Ascending aorta (tissue), 2 donors: ENCODE measurements at regions not wholly inside any gene's neighbourhood (a gene's known extent, or its start where the extent isn't known, plus 50 kb on each side); places are given as distances from the start of the nearest gene placed in this dataset.

Source experiments
- DNase-seq, 2 donors: peaks; one replicate each; pipeline ENCODE4 v3.0.0-alpha.2; 2019; ENCODE audit warnings: low spot score in 2 of 2
- H3K27ac ChIP-seq, 2 donors: fragments of 200-600 bp; sonication (generic); one replicate each; pipeline ENCODE4 v1.5.1; 2016 to 2017; ENCODE audit warnings: mild to moderate bottlenecking in 1 of 2
- H3K27me3 ChIP-seq: fragments of 200-600 bp; sonication (generic); one replicate; pipeline ENCODE4 v1.5.1; 2017
- H3K36me3 ChIP-seq, 2 donors: fragments of 200-600 bp; sonication (generic); one replicate each; pipeline ENCODE4 v1.5.1; 2016
- H3K4me1 ChIP-seq, 2 donors: fragments of 200-600 bp; sonication (generic); one replicate each; pipeline ENCODE4 v1.5.1; 2016 to 2017; ENCODE audit warnings: mild to moderate bottlenecking in 1 of 2
- H3K4me3 ChIP-seq, 2 donors: fragments of 200-600 bp; sonication (generic); one replicate each; pipeline ENCODE4 v1.5.1; 2016 to 2017; ENCODE audit warnings: mild to moderate bottlenecking in 1 of 2
- H3K9me3 ChIP-seq, 2 donors: fragments of 200-600 bp; sonication (generic); one replicate each; pipeline ENCODE4 v1.5.1; 2016
- CTCF ChIP-seq, 3 experiments: fragments of 200-600 bp in 2 of 3; fragments of 450-650 bp in 1 of 3; sonication (generic) in 2 of 3; IDR thresholded peaks; one replicate each; pipeline ENCODE4 v1.5.1; 2016 to 2019; ENCODE audit warnings: antibody characterized with exemption in 3 of 3, mild to moderate bottlenecking in 1 of 3, moderate library complexity in 1 of 3
- intact Hi-C: fragments of 100-400 bp; cut with DNase I; formaldehyde crosslinking; loops from one replicate; pipeline ENCODE4 v1.15.1; 2023

GRCh38 chr2:241989074-241989473 lies 119.5 kb downstream of the RTP5 start:
- no peak for TF ChIP-seq CTCF (IDR thresholded peaks at IDR 0.05)
- H3K27me3 ChIP-seq: no peaks in the 10 kb centered on the region
- no peak overlapping the region for H3K27ac ChIP-seq
- no peak overlapping the region for H3K4me3 ChIP-seq
- intact Hi-C loops: no loop called here
- no peaks in the 10 kb centered on the region for H3K36me3 ChIP-seq
- no peaks in the 10 kb centered on the region for H3K4me1 ChIP-seq
- no peaks in the 10 kb centered on the region for H3K9me3 ChIP-seq
- peak in 1 of 2 donors; percentile 43 for DNase-seq

GRCh38 chr2:241990466-241990865 lies 120.9 kb downstream of the RTP5 start:
- H3K36me3 ChIP-seq: no peaks in the 10 kb centered on the region
- H3K27me3 ChIP-seq: no peaks in the 10 kb centered on the region
- TF ChIP-seq CTCF (IDR thresholded peaks at IDR 0.05): no peak
- peak in 1 of 2 donors; percentile 35 for DNase-seq
- H3K9me3 ChIP-seq: no peaks in the 10 kb centered on the region
- no peaks in the 10 kb centered on the region for H3K4me1 ChIP-seq
- intact Hi-C loops: no loop called here
- H3K4me3 ChIP-seq: no peak overlapping the region
- no peak overlapping the region for H3K27ac ChIP-seq

GRCh38 chr2:241991299-241991698 lies 121.8 kb downstream of the RTP5 start:
- peak in 1 of 2 donors; percentile 45 for DNase-seq
- no peaks in the 10 kb centered on the region for H3K4me1 ChIP-seq
- no peaks in the 10 kb centered on the region for H3K27me3 ChIP-seq
- no peaks in the 10 kb centered on the region for H3K9me3 ChIP-seq
- intact Hi-C loops: no loop called here
- TF ChIP-seq CTCF (IDR thresholded peaks at IDR 0.05): no peak
- H3K27ac ChIP-seq: no peak overlapping the region
- H3K4me3 ChIP-seq: no peak overlapping the region
- H3K36me3 ChIP-seq: no peaks in the 10 kb centered on the region

GRCh38 chr2:241992753-241993152 lies 123.2 kb downstream of the RTP5 start:
- H3K4me1 ChIP-seq: no peaks in the 10 kb centered on the region
- no peaks in the 10 kb centered on the region for H3K9me3 ChIP-seq
- no peak overlapping the region for H3K4me3 ChIP-seq
- TF ChIP-seq CTCF (IDR thresholded peaks at IDR 0.05): no peak
- no peak overlapping the region for H3K27ac ChIP-seq
- no peaks in the 10 kb centered on the region for H3K36me3 ChIP-seq
- no peaks in the 10 kb centered on the region for H3K27me3 ChIP-seq
- intact Hi-C loops: no loop called here
- peak in 1 of 2 donors; percentile 19 for DNase-seq

- no peak for TF ChIP-seq CTCF (IDR thresholded peaks at IDR 0.05)
These were observed 124.0 kb downstream of the RTP5 start for GRCh38 chr2:241993386-241994005.

GRCh38 chr2:241994086-241994485 lies 124.6 kb downstream of the RTP5 start:
- DNase-seq: peak in 1 of 2 donors; percentile 35
- Histone ChIP-seq H3K4me3 (no peak overlapping the region), H3K27ac (no peak overlapping the region), H3K27me3 (no peaks in the 10 kb centered on the region), H3K9me3 (no peaks in the 10 kb centered on the region), H3K4me1 (no peaks in the 10 kb centered on the region), H3K36me3 (no peaks in the 10 kb centered on the region)
- TF ChIP-seq CTCF (IDR thresholded peaks at IDR 0.05): no peak
- intact Hi-C loops: no loop called here

More at GRCh38 chr2:241993386-241994005, 124.0 kb downstream of the RTP5 start:
- H3K9me3 ChIP-seq: no peaks in the 10 kb centered on the region
- H3K4me3 ChIP-seq: no peak overlapping the region
- no peak overlapping the region for H3K27ac ChIP-seq
- H3K4me1 ChIP-seq: no peaks in the 10 kb centered on the region
- peak in 1 of 2 donors; percentile 34 for DNase-seq
- no peaks in the 10 kb centered on the region for H3K36me3 ChIP-seq
- intact Hi-C loops: no loop called here
- H3K27me3 ChIP-seq: no peaks in the 10 kb centered on the region
